Breast epithelium (tissue), 3 donors: ENCODE measurements at regions not wholly inside any gene's neighbourhood (a gene's known extent, or its start where the extent isn't known, plus 50 kb on each side); places are given as distances from the start of the nearest gene placed in this dataset.

ENCODE experiments used
- CTCF ChIP-seq, 3 donors: fragments of 450-650 bp; IDR thresholded peaks; one replicate each; pipeline ENCODE4 v1.5.1; 2016 to 2017; ENCODE audit warnings: antibody characterized with exemption in 3 of 3, mild to moderate bottlenecking in 3 of 3, moderate library complexity in 3 of 3
- POLR2A ChIP-seq: fragments of 450-650 bp; IDR thresholded peaks from one replicate; pipeline ENCODE4 v1.6.1; 2016; ENCODE audit warnings: antibody characterized with exemption, mild to moderate bottlenecking, moderate library complexity
- POLR2AphosphoS5 ChIP-seq, 3 donors: sonication (generic); formaldehyde crosslinking; IDR thresholded peaks; one replicate each; pipeline ENCODE4 v1.6.1; 2017; ENCODE audit warnings: antibody characterized with exemption in 3 of 3

GRCh38 chr5:109994135-109994534, 304.4 kb downstream of the MAN2A1 start:
- TF ChIP-seq POLR2A (no peak), POLR2AphosphoS5 (IDR thresholded peaks at IDR 0.05) (no peak), CTCF (IDR thresholded peaks at IDR 0.05) (no peak)
